ENCODE measurements at regions not wholly inside any gene's neighbourhood (a gene's known extent, or its start where the extent isn't known, plus 50 kb on each side); places are given as distances from the start of the nearest gene placed in this dataset.

DNA sequence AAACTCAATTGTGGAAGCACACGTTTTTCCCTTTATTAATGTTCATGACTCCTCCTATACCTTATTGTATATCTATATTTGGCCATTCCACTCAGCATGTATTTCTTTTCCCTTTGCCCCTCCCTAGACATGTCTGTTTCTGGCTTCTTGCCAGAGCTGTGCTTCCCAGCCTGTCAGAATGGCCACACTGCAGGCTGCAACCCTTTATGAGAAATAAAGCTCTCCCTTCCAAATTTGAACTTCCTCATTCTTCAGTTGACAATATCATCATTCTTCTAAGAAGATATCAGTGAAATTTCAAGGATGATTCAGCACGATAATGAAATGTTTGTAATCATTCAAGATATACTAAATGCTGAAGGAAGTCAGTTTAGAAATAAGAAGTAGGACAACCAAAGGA is 107.6 kb upstream of the PRSS3 start:
- H3K27ac Mint-ChIP-seq, result no peak overlapping the region
- no peak for DNase-seq (ENCODE audit: low spot score, unreplicated experiment)
- peaks cover 11% of the 10 kb centered on the region for H3K27me3 Mint-ChIP-seq
- no peaks in the 10 kb centered on the region for H3K36me3 Mint-ChIP-seq (ENCODE audit: insufficient read depth)
- no peaks in the 10 kb centered on the region for H3K9me3 Mint-ChIP-seq (ENCODE audit: low read depth)
- H3K4me1 Mint-ChIP-seq (ENCODE audit: low read depth), result no peaks in the 10 kb centered on the region
- TF ChIP-seq, protein P1, sequence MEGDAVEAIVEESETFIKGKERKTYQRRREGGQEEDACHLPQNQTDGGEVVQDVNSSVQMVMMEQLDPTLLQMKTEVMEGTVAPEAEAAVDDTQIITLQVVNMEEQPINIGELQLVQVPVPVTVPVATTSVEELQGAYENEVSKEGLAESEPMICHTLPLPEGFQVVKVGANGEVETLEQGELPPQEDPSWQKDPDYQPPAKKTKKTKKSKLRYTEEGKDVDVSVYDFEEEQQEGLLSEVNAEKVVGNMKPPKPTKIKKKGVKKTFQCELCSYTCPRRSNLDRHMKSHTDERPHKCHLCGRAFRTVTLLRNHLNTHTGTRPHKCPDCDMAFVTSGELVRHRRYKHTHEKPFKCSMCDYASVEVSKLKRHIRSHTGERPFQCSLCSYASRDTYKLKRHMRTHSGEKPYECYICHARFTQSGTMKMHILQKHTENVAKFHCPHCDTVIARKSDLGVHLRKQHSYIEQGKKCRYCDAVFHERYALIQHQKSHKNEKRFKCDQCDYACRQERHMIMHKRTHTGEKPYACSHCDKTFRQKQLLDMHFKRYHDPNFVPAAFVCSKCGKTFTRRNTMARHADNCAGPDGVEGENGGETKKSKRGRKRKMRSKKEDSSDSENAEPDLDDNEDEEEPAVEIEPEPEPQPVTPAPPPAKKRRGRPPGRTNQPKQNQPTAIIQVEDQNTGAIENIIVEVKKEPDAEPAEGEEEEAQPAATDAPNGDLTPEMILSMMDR (IDR thresholded peaks at IDR 0.05; ENCODE audit: unreplicated experiment), result no peak
- H3K4me3 Mint-ChIP-seq (ENCODE audit: low read depth), result no peak overlapping the region

DNA sequence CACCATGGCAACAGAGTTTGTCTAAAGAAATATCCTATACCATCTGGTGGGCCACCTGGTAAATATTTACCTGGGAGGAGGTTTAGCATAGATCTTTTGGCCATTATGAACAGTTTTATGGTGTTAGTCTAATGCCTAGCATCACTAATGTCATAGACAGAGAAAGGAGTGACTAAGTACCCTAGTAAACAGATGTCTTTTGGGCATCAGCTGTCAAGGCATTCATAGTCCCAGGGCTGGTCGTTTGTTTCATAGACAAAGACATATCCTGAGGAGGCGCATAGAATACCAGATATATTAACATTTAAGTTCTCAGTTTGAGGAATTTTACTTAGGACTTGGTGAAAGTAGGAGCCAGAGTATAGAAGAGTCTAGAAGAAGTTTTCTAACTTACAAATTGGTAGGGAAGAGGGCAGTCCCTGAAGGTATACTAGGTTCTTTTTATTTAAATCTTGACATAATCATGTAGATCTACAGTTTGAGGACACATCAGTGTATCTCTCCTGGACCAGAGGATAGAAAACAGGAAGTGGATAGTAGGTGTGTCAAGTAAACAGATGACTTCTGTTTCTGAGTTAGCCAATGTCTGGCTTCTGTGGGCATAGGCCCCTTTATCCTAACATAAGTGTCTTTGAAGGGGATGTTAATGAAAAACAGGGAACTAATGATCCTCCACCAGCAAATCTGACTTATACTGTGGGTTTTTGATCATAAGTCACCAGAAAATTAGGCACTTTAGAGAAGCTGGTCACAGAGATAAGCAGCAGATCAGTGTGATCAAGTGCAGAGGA is 105.0 kb upstream of the PRSS3 start:
- Mint-ChIP-seq H3K4me3 (ENCODE audit: low read depth) (no peak overlapping the region), H3K36me3 (ENCODE audit: insufficient read depth) (no peaks in the 10 kb centered on the region), H3K9me3 (ENCODE audit: low read depth) (no peaks in the 10 kb centered on the region), H3K27me3 (peaks cover 3% of the 10 kb centered on the region), H3K4me1 (ENCODE audit: low read depth) (peaks cover 4% of the 10 kb centered on the region), H3K27ac (no peak overlapping the region)
- DNase-seq (ENCODE audit: low spot score, unreplicated experiment), result no peak
- TF ChIP-seq, protein P1 (IDR thresholded peaks at IDR 0.05; ENCODE audit: unreplicated experiment), result no peak

DNA sequence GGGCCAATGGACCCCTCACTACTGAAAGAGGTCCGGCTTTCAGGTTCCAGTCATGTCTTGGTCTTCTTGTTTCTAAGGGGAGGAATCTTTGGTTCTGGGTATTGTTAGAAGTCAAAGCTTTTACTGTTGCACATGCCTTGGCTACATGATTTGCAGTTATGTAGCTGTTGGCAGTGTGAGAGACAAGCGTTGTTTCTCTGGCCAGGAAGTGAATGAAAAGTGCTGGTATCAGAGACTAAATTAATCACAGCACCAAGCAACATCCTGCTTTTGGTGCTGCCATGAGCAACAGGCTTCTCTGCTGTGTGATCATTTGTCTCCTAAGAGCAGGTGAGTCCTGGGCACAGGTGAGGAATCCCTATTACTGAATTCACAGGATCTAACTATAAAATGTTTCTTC is 100.1 kb upstream of the PRSS3 start:
- Mint-ChIP-seq H3K27ac (no peak overlapping the region), H3K27me3 (peaks cover 11% of the 10 kb centered on the region)
- TF ChIP-seq, protein P1 (IDR thresholded peaks at IDR 0.05; ENCODE audit: unreplicated experiment), result no peak

DNA sequence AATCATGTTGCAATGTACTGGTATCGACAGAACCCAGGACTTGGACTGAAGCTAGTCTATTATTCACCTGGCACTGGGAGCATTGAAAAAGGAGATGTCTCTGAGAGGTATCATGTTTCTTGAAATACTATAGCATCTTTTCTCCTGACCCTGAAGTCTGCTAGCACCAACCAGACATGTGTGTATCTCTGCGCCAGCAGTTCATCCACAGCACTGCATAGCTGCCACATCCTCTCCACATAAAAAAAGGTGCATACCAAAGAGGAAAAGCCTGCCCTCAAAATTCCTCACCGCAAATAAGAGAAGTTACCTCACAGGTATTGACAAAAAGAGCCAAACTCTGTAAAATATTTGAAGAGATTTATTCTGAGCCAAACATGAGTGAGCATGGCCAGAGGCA is 99.5 kb upstream of the PRSS3 start:
- DNase-seq (ENCODE audit: low spot score, unreplicated experiment), result no peak
- Mint-ChIP-seq H3K4me1 (ENCODE audit: low read depth) (peaks cover 4% of the 10 kb centered on the region), H3K27ac (no peak overlapping the region), H3K36me3 (ENCODE audit: insufficient read depth) (no peaks in the 10 kb centered on the region), H3K9me3 (ENCODE audit: low read depth) (no peaks in the 10 kb centered on the region), H3K27me3 (peaks cover 11% of the 10 kb centered on the region), H3K4me3 (ENCODE audit: low read depth) (no peak overlapping the region)
- TF ChIP-seq, protein P1 (IDR thresholded peaks at IDR 0.05; ENCODE audit: unreplicated experiment), result no peak

More for the DNA sequence above, 100.1 kb upstream of the PRSS3 start:
- Mint-ChIP-seq H3K4me1 (ENCODE audit: low read depth) (peaks cover 4% of the 10 kb centered on the region), H3K9me3 (ENCODE audit: low read depth) (no peaks in the 10 kb centered on the region), H3K4me3 (ENCODE audit: low read depth) (no peak overlapping the region), H3K36me3 (ENCODE audit: insufficient read depth) (no peaks in the 10 kb centered on the region)
- no peak for DNase-seq (ENCODE audit: low spot score, unreplicated experiment)

- Mint-ChIP-seq H3K27ac (no peak overlapping the region), H3K4me1 (ENCODE audit: low read depth) (peaks cover 4% of the 10 kb centered on the region), H3K9me3 (ENCODE audit: low read depth) (no peaks in the 10 kb centered on the region), H3K36me3 (ENCODE audit: insufficient read depth) (no peaks in the 10 kb centered on the region), H3K4me3 (ENCODE audit: low read depth) (no peak overlapping the region), H3K27me3 (peaks cover 11% of the 10 kb centered on the region)
- DNase-seq (ENCODE audit: low spot score, unreplicated experiment), result no peak
- TF ChIP-seq, protein P1 (IDR thresholded peaks at IDR 0.05; ENCODE audit: unreplicated experiment), result no peak
These were observed 98.2 kb upstream of the PRSS3 start for GRCh38 chr9:33697171-33697570.

All from progenitor cell of endocrine pancreas (in vitro differentiated cells).